PC-3 (cell line): ENCODE measurements at regions not wholly inside any gene's neighbourhood (a gene's known extent, or its start where the extent isn't known, plus 50 kb on each side); places are given as distances from the start of the nearest gene placed in this dataset.

Source experiments
- CTCF ChIP-seq: fragments of 300-600 bp; sonication (generic); conservative IDR thresholded peaks from 2 replicates; pipeline ENCODE4 v1.5.1; 2017; ENCODE audit warnings: antibody characterized with exemption, low read depth, mild to moderate bottlenecking, low read length
- EZH2 ChIP-seq: fragments of 300-600 bp; sonication (generic); IDR thresholded peaks from one replicate; pipeline ENCODE4 v1.6.1; 2017; ENCODE audit warnings: antibody characterized with exemption, mild to moderate bottlenecking, low read length; ENCODE audit not compliant: unreplicated experiment

DNA sequence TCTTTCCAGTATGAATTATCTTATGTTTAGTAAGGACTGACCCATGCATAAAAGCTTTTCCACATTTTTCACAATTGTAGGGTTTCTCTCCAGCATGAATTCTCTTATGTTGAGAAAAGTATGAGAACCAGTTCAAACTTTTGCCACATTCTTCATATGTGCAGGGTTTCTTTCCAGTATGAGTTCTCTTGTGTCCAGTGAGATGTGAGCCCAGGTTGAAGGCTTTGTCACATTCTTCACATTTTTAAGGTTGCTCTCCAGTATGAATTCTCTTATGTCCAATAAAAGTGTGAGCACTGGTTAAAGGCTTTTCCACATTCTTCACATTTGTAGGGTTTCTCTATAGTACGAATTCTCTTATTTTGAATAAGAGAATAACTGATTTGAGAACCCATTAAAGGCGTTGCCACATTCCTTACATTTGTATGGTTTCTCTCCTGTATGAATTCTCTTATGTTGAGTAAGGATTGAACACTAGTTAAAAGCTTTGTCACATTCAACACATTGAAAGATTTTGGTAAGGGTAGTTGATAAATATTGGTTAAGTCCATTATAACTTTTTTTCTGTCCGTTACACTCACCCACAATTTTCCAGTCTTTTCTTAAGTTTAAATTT is 911.0 kb upstream of the ZNF722 start:
- TF ChIP-seq CTCF (no peak), EZH2 (no peak)
